ENCODE measurements at regions not wholly inside any gene's neighbourhood (a gene's known extent, or its start where the extent isn't known, plus 50 kb on each side); places are given as distances from the start of the nearest gene placed in this dataset.

DNA sequence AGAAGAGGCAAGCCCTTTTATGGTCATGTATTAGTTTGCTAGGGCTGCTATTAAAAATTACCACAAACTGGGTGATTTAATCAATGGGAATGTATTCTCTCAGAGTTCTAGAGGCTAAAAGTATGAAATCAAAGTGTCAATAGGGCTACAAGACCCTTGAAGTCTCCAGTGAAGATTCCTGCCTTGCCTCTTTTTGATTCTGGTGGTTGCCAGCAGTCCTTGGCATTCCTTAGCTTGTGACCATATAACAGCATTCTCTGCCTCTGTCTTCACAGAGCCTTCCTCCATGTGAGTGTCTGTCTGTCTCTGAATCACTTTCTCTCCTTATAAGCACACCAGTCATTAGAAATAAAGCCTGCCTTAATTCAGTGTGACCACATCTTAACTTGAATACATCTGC, 282.7 kb downstream of the KCNN2 start:
- H3K4me1 Mint-ChIP-seq, result no peaks in the 10 kb centered on the region
- no peaks in the 10 kb centered on the region for H3K36me3 ChIP-seq (ENCODE audit: control insufficient read depth, insufficient read depth, low read length)
- H3K27ac ChIP-seq (ENCODE audit: low read length), result no peak overlapping the region
- ATAC-seq, result no peak
- no peaks in the 10 kb centered on the region for H3K27me3 ChIP-seq (ENCODE audit: control insufficient read depth, insufficient read depth, low read length)
- H3K27me3 Mint-ChIP-seq (ENCODE audit: low read depth in 2 of 2), result no peaks in the 10 kb centered on the region
- H3K4me1 ChIP-seq (ENCODE audit: control insufficient read depth, insufficient read depth, low read length), result no peaks in the 10 kb centered on the region
- H3K4me3 Mint-ChIP-seq, result no peak overlapping the region
- peaks cover 2 to 8% of the 10 kb centered on the region in 2 donors for H3K9me3 Mint-ChIP-seq
- no peak overlapping the region for H3K27ac Mint-ChIP-seq
- TF ChIP-seq, protein P1, sequence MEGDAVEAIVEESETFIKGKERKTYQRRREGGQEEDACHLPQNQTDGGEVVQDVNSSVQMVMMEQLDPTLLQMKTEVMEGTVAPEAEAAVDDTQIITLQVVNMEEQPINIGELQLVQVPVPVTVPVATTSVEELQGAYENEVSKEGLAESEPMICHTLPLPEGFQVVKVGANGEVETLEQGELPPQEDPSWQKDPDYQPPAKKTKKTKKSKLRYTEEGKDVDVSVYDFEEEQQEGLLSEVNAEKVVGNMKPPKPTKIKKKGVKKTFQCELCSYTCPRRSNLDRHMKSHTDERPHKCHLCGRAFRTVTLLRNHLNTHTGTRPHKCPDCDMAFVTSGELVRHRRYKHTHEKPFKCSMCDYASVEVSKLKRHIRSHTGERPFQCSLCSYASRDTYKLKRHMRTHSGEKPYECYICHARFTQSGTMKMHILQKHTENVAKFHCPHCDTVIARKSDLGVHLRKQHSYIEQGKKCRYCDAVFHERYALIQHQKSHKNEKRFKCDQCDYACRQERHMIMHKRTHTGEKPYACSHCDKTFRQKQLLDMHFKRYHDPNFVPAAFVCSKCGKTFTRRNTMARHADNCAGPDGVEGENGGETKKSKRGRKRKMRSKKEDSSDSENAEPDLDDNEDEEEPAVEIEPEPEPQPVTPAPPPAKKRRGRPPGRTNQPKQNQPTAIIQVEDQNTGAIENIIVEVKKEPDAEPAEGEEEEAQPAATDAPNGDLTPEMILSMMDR (IDR thresholded peaks at IDR 0.05), result no peak
- no peak for DNase-seq
- H3K9me3 ChIP-seq (ENCODE audit: control insufficient read depth, insufficient read depth, low read length), result no peaks in the 10 kb centered on the region
- no peaks in the 10 kb centered on the region for H3K36me3 Mint-ChIP-seq
- intact Hi-C loops (cut with micrococcal nuclease), result no loop called here
- H3K4me3 ChIP-seq (ENCODE audit: low read length), result no peak overlapping the region

DNA sequence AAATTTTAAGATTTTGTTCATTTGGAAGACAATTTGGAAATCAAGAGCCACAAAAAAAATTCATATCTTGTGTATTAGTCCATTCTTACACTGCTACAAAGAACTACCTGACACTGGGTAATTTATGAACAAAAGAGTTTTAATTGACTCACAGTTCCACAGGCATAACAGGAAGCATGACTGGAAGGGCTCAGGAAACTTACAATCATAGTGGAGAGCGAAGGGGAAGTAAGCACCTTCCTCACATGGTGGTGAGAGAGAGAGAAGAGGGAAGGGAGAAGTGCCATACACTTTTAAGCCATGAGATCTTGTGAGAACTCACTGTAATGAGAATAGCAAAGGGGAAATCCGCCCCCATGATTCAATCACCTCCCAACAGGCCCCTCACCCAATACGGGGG, 274.4 kb downstream of the KCNN2 start:
- H3K36me3 Mint-ChIP-seq, result no peaks in the 10 kb centered on the region
- H3K27ac Mint-ChIP-seq, result no peak overlapping the region
- H3K27me3 ChIP-seq (ENCODE audit: control insufficient read depth, insufficient read depth, low read length), result no peaks in the 10 kb centered on the region
- no peaks in the 10 kb centered on the region for H3K4me1 Mint-ChIP-seq
- no peaks in the 10 kb centered on the region for H3K4me1 ChIP-seq (ENCODE audit: control insufficient read depth, insufficient read depth, low read length)
- peaks cover 12 to 18% of the 10 kb centered on the region in 2 donors for H3K9me3 Mint-ChIP-seq
- no peaks in the 10 kb centered on the region for H3K36me3 ChIP-seq (ENCODE audit: control insufficient read depth, insufficient read depth, low read length)
- intact Hi-C loops (cut with micrococcal nuclease), result no loop called here
- TF ChIP-seq, protein P1 (IDR thresholded peaks at IDR 0.05), result no peak
- H3K27me3 Mint-ChIP-seq (ENCODE audit: low read depth in 2 of 2), result no peaks in the 10 kb centered on the region
- no peaks in the 10 kb centered on the region for H3K9me3 ChIP-seq (ENCODE audit: control insufficient read depth, insufficient read depth, low read length)
- 33% methylated on average over 1 of the region's 3 CpGs for WGBS (ENCODE audit: insufficient coverage)
- no peak overlapping the region for H3K27ac ChIP-seq (ENCODE audit: low read length)
- H3K4me3 Mint-ChIP-seq, result no peak overlapping the region
- ATAC-seq (no peak), DNase-seq (no peak)
- H3K4me3 ChIP-seq (ENCODE audit: low read length), result no peak overlapping the region

DNA sequence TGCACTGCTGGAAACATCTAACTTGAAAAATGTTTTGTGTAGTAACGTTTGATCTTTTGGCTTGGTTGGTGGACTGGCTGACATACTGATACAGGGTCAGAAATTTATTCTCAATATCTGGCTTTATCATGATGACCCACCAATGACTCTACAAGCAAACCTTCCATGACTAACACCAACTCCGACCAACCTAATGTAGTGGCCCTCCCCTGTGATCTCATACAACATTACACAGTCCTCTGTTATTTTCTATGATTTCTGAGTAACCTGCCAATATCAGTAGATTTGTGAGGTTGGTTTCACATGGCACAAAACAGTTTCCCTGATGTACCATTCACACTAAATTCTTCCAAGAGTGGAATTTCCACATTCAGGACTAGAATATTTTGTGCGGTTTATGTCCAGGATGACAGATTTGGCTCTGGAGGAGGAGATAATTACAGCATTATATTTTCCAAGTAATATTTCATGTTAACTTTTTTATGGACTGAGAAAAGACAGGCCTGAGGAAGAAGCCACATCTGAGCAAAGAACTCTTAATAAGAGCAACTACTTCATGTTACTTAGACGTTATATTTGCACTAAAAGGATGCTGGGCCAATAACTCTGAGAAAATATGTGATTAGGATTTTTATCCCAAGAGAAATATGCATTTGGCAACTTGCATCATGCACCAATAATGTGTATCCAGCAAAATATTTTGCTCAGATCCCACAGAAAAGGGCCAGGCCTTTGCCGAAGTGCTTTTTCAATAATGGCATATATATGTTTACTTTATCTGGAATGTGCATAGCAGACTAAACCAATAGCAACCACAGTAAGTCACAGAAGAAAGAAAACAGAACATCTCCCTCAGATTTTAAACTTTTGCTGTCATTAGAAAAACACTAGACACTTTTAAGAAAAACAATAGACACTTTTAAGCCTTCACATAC, 273.4 kb downstream of the KCNN2 start:
- Histone ChIP-seq H3K9me3 (ENCODE audit: control insufficient read depth, insufficient read depth, low read length) (no peaks in the 10 kb centered on the region), H3K36me3 (ENCODE audit: control insufficient read depth, insufficient read depth, low read length) (no peaks in the 10 kb centered on the region), H3K4me1 (ENCODE audit: control insufficient read depth, insufficient read depth, low read length) (no peaks in the 10 kb centered on the region), H3K4me3 (ENCODE audit: low read length) (no peak overlapping the region), H3K27ac (ENCODE audit: low read length) (no peak overlapping the region), H3K27me3 (ENCODE audit: control insufficient read depth, insufficient read depth, low read length) (no peaks in the 10 kb centered on the region)
- H3K9me3 Mint-ChIP-seq, result peaks cover 10 to 18% of the 10 kb centered on the region in 2 donors
- no peak overlapping the region for H3K27ac Mint-ChIP-seq
- DNase-seq (no peak), ATAC-seq (no peak)
- no peaks in the 10 kb centered on the region for H3K4me1 Mint-ChIP-seq
- TF ChIP-seq, protein P1 (IDR thresholded peaks at IDR 0.05), result no peak
- no peaks in the 10 kb centered on the region for H3K36me3 Mint-ChIP-seq
- WGBS (ENCODE audit: insufficient coverage), result 74% methylated on average over 3 of the region's 5 CpGs
- no peak overlapping the region for H3K4me3 Mint-ChIP-seq
- intact Hi-C loops (cut with micrococcal nuclease), result no loop called here
- H3K27me3 Mint-ChIP-seq (ENCODE audit: low read depth in 2 of 2), result no peaks in the 10 kb centered on the region

DNA sequence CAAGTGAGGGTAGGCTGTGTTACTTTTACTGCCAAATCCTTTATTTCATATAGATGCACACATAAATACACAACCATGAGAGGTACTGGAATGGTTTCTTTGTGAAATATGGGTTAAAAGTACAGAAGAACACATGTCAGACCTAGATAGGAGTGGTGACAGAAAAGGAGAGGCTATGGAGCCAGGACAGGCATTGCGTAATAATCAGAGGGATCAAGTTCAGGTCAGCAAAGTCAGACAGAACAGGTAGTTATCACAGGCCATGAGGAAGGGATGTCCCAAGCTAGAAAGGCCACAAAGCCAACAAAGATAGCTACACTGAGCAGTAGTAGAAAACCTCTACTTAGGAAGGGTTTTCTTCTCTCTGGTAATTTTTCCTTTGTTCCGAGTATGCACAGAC, 272.6 kb downstream of the KCNN2 start:
- Histone ChIP-seq H3K36me3 (ENCODE audit: control insufficient read depth, insufficient read depth, low read length) (no peaks in the 10 kb centered on the region), H3K4me3 (ENCODE audit: low read length) (no peak overlapping the region), H3K9me3 (ENCODE audit: control insufficient read depth, insufficient read depth, low read length) (no peaks in the 10 kb centered on the region), H3K27ac (ENCODE audit: low read length) (no peak overlapping the region), H3K4me1 (ENCODE audit: control insufficient read depth, insufficient read depth, low read length) (no peaks in the 10 kb centered on the region), H3K27me3 (ENCODE audit: control insufficient read depth, insufficient read depth, low read length) (no peaks in the 10 kb centered on the region)
- 88% methylated on average over 2 of the region's 2 CpGs for WGBS (ENCODE audit: insufficient coverage)
- H3K36me3 Mint-ChIP-seq, result no peaks in the 10 kb centered on the region
- peaks cover 11 to 19% of the 10 kb centered on the region in 2 donors for H3K9me3 Mint-ChIP-seq
- TF ChIP-seq, protein P1 (IDR thresholded peaks at IDR 0.05), result no peak
- H3K4me1 Mint-ChIP-seq, result no peaks in the 10 kb centered on the region
- ATAC-seq (no peak), DNase-seq (no peak)
- intact Hi-C loops (cut with micrococcal nuclease), result no loop called here
- no peaks in the 10 kb centered on the region for H3K27me3 Mint-ChIP-seq (ENCODE audit: low read depth in 2 of 2)
- H3K27ac Mint-ChIP-seq, result no peak overlapping the region
- no peak overlapping the region for H3K4me3 Mint-ChIP-seq

Measured in natural killer cell (primary cell).